ENCODE measurements at regions not wholly inside any gene's neighbourhood (a gene's known extent, or its start where the extent isn't known, plus 50 kb on each side); places are given as distances from the start of the nearest gene placed in this dataset.
"Not testable (repeated sequence)": the region's sequence is repeated elsewhere in the genome, so short reads cannot be mapped to it uniquely, and the experiment has no call there.

DNA sequence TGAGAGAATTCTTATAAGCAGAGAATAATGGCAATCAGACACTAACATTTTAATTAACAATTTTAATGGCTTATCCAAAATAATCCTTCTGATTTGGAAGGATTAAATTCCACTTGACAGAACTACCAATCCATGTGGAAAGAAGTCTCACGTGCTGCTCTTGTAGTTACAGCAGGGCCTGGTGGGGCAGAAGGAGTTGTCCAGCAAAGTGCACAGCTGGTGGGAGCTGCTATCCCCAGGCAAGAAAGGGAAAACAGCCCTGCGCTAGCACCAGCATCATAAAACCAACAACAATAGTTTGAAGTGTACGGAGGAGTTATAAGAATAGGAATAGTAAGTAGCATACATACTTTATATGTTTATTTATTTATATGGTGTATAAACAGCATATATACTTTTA is 127.4 kb upstream of the TRIM2 start:
- no peak for DNase-seq

GRCh38 chr4:153079857-153080391 is 124.3 kb upstream of the TRIM2 start:
- DNase-seq, result no peak

DNA sequence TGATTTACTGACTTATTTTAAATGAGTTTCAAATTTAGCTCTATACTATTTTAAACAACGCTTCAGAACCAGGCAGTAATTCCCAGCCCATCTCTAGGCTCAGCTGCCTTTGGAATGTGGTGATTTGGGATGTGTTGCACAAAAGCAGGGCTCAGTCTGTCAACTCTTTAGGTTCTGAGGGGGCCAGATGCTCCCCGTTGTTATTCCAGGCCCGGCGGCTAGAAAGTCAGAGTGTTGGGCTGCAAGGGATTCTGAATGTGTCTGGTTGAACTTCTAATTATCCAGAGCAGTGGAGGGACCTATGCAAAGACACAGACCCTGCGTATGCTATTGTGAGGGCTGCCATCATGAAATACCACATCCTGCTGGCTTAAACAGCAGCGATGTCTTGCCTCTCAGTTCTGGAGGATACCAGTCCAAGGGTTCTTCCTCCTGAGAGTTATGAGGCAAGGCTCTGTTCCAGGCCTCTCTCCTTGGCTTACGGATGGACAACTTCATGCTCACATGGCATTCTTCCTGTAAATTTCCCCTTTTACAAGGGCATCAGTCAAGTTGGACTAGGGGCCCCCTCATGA is 123.2 kb upstream of the TRIM2 start:
- no peak for DNase-seq

- DNase-seq, result no peak
These were observed 122.5 kb upstream of the TRIM2 start for GRCh38 chr4:153081693-153082092.

- no peak for DNase-seq
These were observed 121.6 kb upstream of the TRIM2 start for GRCh38 chr4:153082322-153083301.

- DNase-seq, result peak in 1 of 2 experiments; percentile 73
These were observed 120.7 kb upstream of the TRIM2 start for GRCh38 chr4:153083447-153083947.

GRCh38 chr4:153084224-153084979 is 119.8 kb upstream of the TRIM2 start:
- no peak for DNase-seq

DNA sequence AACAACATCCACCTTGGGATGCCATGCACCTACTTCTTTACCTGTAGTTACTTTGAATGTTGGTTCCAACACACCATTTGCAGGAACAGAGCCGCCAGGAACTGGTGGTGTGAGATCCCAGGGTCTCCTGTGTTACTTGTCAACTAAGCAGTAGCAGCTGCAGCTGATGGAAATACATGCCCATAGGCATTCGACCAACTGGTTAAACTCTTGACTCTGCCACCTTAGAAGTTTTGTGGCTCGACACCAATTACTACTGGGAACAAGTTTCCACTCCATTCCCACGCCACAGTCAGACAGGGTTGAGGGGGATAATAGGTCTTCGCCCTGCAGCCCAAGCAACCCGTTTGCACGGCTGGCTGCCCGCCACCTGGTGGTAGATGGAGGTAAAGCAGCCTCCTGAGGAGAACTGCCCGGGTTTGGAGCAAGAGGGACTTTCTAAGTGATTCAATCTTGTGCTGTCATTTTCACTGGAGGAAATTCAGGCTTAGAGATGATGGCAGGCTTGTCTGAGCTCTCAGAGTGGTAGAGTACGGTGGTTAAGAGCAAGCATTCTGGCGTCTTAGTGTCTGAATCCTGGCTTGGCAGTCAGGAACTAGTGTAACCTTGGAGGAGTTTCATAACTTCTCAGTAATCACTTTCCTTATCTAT is 119.1 kb upstream of the TRIM2 start:
- DNase-seq, result peak in 1 of 2 experiments; percentile 2

- DNase-seq, result no peak
These were observed 116.5 kb upstream of the TRIM2 start for GRCh38 chr4:153087671-153088194.

- DNase-seq, result no peak
These were observed 114.5 kb upstream of the TRIM2 start for GRCh38 chr4:153089742-153090141.

- DNase-seq, result no peak
These were observed 114.1 kb upstream of the TRIM2 start for GRCh38 chr4:153090181-153090580.

GRCh38 chr4:153090670-153091385 is 113.4 kb upstream of the TRIM2 start:
- no peak for DNase-seq

GRCh38 chr4:153093396-153093795 is 110.8 kb upstream of the TRIM2 start:
- no peak for DNase-seq

- no peak for DNase-seq
These were observed 110.4 kb upstream of the TRIM2 start for GRCh38 chr4:153093802-153094201.

GRCh38 chr4:153094435-153094834 is 109.8 kb upstream of the TRIM2 start:
- DNase-seq, result no peak

DNA sequence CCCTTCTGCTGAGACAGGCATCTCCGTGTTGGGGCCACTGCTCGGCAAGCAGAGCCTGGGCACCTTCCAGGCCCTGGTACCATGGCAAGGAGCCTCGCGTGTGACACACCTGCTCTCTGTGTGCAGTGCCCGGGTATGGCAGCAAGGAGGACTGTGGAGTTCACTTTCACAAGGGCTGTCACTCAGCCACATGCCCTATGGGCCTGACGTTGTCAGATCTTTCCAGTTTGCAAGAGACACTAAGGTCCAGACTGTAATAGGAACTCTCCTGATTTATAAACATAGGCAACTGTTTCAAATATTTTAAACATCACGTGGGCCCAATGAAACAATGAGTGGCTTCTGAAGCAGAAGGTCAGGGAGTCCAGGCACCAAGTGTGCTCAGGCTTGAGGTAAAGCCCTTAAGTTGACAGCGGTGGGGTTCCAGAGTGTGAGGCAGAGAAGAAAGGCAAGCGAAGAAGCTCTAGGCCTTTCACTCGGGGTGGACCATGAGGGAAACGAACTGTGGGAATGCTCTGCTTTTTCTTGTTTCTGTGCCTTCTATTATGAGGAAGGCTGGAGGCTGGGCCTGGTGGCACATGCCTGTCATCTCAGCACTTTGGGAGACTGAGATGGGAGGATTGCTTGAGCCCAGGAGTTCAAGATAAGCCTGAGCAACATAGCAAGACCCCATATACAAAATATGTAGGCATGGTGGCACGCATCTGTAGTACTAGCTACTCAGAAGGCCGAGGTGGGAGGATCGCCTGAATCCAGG is 108.6 kb upstream of the TRIM2 start:
- DNase-seq, result no peak

DNA sequence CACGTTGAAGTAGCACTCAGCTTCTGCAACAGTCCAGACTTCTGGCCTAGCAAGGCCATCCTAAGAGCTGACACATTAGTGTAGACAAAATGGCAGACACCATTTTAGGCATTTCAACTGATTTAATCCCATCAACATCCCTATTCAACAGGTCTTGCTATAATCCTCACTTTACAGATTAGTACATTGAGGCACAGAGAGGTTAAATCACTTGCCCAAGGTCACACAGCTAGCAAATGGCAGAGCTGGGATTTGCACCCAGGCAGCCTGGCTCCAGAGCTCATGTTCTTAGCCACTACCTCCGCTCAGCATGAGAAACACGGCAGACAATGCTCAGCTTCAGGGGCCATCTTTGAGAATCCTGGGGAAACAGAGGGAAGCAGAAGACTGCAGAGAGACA is 107.9 kb upstream of the TRIM2 start:
- no peak for DNase-seq

DNA sequence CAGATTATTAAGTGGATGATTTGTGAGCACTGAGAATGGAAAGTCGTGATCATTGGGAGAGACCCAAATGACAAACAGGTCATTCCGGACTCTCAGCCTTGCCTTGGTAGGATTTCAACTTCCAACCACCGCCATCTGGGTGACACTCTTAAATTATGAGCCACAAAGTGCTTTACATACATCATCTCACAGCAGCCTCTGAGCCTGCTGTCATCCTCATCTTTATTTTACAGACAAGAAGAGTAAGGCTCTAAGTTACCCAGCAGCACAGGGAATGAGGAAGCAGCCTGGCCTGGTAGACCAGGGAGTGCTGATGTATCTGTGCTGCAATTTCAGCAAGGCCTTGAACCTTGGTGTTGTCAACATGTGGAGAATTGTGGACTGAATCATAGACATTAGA is 105.8 kb upstream of the TRIM2 start:
- no peak for DNase-seq

DNA sequence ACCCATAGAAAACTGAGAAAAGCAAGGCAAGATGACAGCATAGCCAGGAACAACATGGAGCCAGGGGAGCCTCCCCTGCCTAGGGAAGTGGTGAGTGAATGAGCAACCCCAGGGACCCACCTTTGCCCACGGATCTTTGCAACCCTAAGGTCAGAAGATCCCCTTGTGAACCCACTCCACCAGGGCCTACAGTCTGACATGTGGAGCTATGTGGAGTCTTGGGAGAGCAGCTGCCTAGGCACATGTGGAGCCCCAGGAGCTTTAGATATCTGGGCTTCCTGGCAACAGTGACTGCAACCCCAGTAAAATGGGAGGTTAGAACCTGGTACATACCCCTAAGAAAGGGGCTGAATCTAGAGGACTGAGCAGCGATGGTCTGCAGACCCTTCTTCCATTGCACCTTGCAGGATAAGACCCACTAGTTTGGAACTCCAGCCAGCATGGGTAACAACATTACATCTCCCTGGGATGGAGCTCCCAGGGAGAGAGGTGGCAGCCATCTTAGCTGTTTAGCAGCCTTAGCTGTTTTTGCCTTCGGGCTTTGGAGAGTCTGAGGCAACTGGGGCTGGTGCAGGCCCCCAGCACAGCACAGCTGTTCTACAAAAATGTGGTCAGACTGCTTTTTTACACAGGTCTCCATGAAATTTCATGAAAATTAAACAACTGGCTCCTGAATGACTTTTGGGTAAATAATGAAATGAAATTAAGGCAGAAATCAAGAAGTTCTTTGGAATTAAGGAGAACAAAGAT is 104.7 kb upstream of the TRIM2 start:
- DNase-seq, result no peak

DNA sequence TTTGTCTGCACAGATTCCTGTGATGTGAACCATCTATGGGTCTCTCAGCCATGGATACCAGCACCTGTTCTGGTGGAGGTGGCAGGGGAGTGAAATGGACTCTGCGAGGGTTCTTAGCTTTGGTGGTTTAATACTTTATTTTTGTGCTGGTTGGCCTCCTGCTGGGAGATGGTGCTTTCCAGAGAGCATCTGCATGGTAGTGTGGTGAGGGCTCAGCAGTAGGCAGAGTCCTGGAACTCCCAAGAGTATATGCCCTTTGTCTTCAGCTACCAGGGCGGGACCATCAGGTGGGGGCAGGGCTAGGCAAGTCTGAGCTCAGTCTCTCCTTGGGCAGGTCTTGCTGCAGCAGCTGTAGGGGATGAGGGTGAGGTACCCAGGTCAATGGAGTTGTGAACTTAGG is 97.5 kb upstream of the TRIM2 start:
- not testable (repeated sequence) for DNase-seq
